GM12865 (cell line): ENCODE measurements at regions not wholly inside any gene's neighbourhood (a gene's known extent, or its start where the extent isn't known, plus 50 kb on each side); places are given as distances from the start of the nearest gene placed in this dataset.

Source experiments
- DNase-seq: peaks from one replicate; pipeline ENCODE4 v3.0.0; 2010; ENCODE audit warnings: low read depth
- H3K4me3 ChIP-seq: 2 replicates; pipeline ENCODE4 v1.5.1; 2011; ENCODE audit warnings: mild to moderate bottlenecking, low read depth, low read length, control low read depth
- TF ChIP-seq, protein P1 (sequence below): IDR thresholded peaks from 2 replicates; pipeline ENCODE4 v1.5.1; 2011; ENCODE audit warnings: low read length, control low read depth, low read depth, inconsistent platforms; ENCODE audit not compliant: insufficient read depth; ENCODE audit errors: missing control alignments

DNA sequence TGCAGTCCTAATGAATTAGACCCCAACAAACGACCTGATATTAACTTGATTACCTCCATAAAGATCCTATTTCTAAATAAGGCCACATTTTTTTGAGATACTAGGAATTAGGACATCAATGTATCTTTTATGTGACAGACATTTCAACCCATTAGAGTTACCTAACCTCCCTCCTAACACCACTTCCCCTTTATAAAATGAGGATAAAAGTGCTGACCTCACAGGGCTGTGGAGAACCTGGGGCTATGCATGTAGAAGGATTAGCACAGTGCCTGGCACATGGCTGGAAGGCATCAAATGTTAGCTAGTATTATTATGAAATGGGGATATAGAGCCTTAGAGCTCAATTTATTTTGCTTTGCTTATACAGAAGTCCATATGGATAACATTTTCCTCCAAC lies 53.5 kb upstream of the LRRN1 start:
- TF ChIP-seq, protein P1, sequence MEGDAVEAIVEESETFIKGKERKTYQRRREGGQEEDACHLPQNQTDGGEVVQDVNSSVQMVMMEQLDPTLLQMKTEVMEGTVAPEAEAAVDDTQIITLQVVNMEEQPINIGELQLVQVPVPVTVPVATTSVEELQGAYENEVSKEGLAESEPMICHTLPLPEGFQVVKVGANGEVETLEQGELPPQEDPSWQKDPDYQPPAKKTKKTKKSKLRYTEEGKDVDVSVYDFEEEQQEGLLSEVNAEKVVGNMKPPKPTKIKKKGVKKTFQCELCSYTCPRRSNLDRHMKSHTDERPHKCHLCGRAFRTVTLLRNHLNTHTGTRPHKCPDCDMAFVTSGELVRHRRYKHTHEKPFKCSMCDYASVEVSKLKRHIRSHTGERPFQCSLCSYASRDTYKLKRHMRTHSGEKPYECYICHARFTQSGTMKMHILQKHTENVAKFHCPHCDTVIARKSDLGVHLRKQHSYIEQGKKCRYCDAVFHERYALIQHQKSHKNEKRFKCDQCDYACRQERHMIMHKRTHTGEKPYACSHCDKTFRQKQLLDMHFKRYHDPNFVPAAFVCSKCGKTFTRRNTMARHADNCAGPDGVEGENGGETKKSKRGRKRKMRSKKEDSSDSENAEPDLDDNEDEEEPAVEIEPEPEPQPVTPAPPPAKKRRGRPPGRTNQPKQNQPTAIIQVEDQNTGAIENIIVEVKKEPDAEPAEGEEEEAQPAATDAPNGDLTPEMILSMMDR, result no peak
- H3K4me3 ChIP-seq, result no peak overlapping the region
- no peak for DNase-seq

DNA sequence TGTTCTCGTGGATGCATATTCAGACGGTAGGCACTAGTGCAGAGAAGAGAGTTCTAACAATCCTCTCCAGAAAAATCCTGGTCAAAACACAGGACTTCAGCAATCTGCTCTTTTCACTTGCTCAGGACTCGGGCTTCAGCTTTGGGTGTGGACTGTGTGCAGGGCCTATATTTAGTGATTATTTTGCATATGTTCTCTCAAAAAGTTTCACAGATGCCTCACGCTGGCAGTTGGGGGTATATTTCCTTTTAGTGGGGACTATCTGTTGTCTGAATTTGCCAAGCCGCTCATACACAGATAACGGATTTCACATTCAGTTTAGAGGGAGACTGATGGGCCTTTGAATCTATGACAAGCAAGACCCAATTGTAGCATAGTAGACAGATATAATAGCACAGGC lies 54.4 kb upstream of the LRRN1 start:
- TF ChIP-seq, protein P1, result no peak
- DNase-seq, result peak; percentile 9
- no peak overlapping the region for H3K4me3 ChIP-seq

DNA sequence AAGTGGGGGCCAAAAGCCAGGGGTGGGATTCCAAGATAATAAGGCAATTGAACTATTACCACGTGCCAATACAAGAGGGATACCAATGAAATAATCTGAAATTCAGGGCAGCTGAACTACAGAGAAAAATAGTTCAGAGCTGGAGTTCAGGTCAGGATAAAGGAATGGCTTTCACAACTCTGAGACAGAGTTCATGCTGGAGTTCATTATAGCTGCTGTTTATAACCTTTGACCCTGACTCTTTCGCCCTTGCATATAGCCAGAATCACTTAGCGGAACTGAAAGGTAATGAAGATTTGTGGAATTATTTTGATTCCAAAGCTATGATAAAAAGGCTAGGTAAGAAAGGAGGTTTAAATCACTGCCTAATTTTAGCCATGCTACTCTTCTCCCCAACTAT lies 55.5 kb upstream of the LRRN1 start:
- DNase-seq, result no peak
- no peak overlapping the region for H3K4me3 ChIP-seq
- TF ChIP-seq, protein P1, result no peak

DNA sequence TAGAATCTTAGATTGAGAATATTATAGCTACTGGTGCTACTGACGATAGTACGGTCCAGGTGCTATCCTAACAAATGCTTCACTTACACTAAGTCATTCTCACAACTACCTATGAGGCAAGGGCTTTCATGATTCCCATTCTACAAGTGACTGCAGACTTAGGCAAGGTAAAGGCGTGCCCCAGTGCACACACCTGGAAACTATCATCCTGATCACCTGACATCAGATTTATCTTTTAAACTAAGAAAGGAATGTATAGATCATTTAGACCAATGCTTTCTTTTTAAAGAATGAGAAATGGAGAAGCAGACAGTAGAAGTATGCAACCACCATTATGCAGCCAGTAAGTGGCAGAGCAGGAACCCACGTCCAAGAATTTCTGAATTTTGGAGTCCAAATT lies 59.2 kb upstream of the LRRN1 start:
- H3K4me3 ChIP-seq, result no peak overlapping the region
- no peak for DNase-seq

DNA sequence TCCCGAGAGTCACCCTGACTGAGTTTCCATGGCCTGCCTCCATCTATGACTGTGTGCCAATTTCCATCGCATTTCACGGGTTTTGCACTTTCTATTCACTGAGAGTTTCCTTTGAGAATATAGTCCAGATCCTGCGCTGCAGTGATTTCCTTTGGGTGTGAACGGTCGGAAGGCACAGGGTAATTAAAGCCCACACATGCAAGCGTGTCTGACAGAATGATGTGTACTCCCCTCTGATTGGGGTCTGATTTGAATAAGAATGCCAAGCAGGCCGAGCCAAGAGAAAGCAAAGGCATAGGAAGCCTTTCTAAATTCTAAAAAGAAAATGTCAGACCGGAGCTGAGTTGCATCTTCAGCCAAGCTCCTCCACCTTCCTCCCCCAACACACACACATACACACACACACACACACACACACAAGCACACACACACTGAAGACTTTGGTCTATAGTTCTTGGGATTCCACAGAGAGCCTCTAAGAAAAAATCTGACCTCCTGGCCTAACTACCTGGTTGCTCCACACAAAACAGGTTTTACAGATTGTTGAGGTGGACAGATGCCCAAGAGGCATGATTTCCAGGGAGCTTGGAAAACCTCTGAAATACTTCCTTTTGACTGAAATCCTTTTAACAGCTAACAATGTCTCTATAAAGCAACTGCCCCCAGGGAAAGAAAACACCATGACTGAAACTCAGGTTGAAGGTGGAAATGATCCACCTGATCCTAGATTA lies 59.7 kb upstream of the LRRN1 start:
- DNase-seq, result no peak
- TF ChIP-seq, protein P1, result no peak
- no peak overlapping the region for H3K4me3 ChIP-seq

More for the DNA sequence above, 59.2 kb upstream of the LRRN1 start:
- TF ChIP-seq, protein P1, result no peak

DNA sequence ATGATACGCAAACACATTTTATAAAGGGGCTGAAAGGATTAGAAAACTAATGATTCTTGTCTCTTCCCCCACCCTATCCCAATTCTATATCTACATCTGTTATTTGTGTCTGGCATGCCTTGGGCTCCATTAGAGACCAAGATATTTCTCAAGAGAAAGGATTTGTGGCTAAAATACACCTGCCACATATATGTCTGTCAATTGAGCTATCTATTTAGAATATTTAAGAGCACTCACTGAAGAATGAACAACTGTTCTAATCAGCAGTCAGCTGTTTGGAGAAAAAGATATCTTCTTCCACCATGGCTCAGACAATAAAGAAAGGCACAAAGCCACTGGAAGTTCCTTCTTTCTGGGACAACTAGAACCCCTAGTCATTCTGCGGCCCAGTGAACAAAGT lies 61.7 kb upstream of the LRRN1 start:
- DNase-seq, result no peak
- no peak overlapping the region for H3K4me3 ChIP-seq
- TF ChIP-seq, protein P1, result no peak

DNA sequence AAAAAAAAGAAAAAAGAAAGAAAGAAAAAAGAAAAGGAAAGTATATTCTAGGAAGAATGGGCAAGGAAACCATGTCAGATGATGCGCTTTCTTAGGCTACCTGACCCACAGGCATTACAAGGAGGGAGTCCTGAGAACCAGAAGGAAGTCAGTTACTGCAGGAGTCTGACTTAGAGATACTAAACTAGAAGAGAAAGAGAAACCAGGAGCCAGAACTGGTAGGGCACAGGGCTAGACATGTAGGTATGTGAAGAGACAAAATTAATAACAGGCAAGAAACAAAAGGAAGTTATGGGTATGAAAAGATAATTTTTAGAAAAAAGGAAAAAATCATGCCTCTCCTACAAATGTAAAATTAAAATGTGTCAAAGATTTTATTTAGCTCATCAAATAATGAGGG lies 63.3 kb upstream of the LRRN1 start:
- DNase-seq, result no peak
- H3K4me3 ChIP-seq, result no peak overlapping the region
- TF ChIP-seq, protein P1, result no peak
